ENCODE measurements at regions not wholly inside any gene's neighbourhood (a gene's known extent, or its start where the extent isn't known, plus 50 kb on each side); places are given as distances from the start of the nearest gene placed in this dataset.
A peak's percentile ranks its signal among the peaks of the same experiment; 100 is the strongest.
"Not testable (repeated sequence)": the region's sequence is repeated elsewhere in the genome, so short reads cannot be mapped to it uniquely, and the experiment has no call there.

DNA sequence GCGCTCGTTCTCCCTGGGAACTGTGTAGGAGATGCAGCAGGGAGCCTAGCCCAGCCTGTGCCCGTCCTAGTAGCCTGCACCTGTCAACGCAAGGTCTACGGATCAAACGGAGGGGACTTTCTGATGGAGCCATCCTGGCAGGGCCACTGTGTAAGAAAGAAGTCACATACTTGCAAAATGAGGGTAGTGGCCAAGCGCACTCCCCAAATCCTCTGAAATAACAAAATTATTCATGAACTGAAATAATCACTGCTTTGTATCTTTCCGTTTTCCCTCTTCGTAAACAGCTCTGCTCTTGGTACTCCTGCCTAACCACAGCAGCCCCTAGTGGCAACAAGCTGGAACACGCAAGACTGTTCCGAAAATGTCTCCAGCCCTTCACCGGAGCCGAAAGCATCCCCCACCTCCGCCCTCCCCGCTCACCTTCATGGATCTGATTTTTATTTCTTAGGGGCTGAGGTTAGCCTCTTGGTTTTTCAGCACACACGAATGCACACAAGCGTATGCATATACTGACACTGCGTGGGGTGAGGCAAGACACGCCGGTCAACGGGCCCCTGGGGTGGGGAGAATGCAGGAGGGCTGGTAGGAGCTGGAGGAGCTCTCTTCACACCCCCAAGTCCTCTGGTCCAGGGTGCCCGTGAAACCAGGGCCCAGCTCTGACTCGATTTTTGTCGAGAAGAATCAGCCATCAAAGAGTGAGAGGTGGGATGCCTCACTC is 100.8 kb downstream of the ABCC12 start:
- DNase-seq: peak; percentile 6 to 14

DNA sequence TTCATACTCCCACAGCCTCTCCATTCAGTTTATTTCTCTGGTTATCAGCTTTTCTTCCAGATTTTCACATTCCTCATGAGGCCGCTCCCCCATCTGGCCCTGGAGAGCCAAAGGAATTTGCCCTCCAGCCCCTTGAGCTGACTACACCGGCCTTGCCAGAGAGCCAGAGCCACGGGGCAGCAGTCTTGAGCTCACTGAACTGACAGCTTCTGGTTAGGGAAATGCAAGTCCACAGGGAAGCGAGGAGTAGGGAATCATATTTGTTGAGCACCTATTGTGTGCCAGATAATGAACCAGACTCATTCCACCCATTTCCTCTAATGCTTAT is 102.4 kb downstream of the ABCC12 start:
- no peak for DNase-seq

DNA sequence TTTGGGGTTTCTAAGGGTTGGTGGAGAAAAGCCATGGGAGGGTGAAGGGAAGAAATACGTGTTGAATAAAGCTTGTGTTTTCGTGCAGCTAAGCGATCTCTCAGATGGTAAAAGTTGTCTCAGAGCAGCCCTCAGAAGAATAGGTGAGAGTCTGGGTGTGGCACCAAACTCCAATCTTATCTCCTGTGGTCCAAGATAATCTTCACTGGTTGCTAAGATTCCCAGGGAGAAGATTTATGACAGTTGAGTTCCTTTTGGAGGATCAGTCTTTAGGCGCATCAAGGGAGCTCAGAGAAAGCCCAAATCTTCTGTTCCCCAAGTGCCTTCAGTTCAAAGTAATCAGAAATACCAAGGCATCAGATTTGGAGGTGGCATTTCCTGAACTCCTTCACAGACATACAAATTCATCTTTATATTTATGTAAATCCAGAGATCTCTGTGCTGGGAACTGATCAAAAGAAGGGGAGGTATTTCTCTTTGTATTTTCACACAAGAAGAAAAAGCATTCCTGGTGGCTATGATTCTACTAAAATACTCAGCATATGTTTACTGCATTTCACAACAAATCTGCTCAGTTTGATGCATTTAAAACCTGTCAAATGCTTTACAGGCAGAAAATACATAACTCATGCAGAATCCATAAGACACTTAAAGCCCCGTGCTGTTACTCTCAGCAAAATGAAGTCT is 102.9 kb downstream of the ABCC12 start:
- no peak for DNase-seq

DNA sequence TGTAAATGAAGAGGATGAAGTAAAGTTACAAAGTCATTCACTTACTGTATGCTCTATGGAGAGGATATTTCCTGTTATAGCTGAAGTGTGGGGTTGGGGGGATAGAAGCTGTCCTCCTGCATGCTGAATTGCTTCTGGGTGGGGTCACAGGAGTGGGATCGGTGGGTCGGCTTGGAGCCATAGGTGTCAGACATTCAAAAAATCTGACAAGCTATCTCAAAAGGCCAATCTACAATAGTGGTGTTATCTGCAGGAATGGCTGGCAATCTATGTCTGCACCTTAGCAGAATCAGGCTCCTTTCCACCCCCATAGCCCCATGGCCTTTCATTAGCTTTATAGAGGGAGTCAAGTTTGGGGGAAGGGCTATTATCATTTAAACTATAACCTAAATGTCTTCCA is 104.9 kb downstream of the ABCC12 start:
- DNase-seq: no peak

DNA sequence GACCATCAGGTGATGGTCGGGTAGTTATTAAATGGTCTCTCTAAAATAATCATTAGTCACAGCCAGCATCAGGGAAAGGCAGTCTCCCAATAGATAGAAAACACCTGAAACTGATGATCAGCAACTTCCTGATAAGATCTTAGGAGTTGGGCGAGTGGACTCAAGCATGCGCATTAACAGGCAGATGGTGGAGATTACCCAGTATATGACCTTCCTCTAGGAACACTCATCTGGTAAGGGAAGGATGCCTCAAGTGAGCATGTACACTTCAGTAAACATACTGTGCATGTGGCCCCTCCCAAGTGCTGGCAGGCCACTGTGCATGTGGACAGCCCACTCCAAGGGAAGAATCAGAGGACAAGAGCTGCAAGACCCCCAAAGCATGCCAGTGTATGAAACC is 105.9 kb downstream of the ABCC12 start:
- no peak for DNase-seq

DNA sequence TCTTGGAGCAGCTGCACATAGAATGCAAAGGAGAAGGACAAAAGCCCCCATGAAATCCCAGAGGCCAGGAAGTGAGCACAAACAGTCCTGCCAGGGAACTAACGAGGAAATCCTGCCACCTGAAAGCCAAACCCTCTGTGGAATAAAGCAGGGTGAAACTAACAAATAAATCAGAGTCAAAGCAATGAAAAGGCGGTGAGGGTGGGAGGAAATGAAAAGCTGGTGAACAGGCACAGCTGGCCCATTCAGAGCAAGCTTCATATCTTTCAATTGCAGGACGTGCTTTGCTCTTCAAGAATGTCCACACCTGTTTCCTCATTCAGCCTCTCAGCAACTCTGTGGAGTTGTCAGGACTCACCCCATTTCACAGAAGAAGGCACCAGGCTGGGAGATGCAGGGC is 108.1 kb downstream of the ABCC12 start:
- no peak for DNase-seq

DNA sequence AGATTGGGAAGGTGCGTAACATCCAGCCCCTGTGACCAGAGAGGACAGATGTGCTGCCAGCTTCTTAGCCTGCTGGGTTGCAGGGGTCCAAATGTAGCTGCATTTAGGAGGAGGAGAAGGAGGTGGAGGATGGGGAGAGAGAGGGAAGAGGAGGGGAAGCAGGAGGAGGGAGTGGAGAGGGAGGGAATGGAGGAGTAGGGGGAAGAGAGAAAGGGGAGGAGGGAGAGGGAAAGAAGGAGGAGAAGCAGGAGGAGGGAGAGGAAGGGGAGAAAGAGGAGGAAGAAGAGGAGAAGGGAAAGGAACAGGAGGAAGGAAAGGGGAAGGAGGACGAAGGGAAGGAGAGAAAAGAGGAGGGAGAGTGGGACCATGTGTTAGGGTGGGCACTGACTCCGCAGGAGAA is 108.6 kb downstream of the ABCC12 start:
- DNase-seq: no peak

DNA sequence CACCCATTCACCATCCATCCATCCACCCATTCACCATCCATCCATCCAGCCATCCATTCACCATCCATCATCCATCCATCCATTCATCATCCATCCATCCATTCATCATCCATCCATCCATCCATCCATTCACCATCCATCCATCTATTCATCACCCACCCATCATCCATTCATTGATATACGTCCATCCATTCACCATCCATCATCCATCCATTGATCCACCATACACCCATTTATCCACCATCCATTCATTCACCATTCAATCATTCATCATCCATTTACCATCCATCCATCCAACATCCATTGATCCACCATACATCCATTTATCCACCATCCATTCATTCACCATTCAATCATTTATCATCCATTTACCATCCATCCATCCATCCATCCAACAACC is 111.7 kb downstream of the ABCC12 start:
- DNase-seq: no peak

DNA sequence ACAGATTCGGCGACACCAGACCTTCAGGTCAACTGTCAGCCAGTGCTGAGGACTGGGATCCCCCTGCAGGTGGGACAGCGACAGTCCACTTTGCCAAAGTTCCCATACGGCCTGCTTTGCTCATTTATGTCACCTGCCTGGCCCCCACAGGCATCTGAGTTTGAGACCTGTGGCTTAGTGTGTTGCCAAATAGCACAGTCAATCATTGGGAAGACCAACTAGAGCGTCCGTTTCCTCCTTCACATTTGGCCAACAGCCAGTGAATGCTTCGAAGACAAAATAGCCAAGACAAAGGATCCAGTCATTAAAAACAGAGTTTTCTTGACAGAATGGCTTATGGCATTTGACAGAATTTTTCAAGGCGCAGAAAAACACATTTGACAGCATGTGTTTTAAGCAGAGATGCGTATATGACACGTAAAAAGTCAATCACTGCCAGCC is 113.8 kb downstream of the ABCC12 start:
- DNase-seq: no peak

DNA sequence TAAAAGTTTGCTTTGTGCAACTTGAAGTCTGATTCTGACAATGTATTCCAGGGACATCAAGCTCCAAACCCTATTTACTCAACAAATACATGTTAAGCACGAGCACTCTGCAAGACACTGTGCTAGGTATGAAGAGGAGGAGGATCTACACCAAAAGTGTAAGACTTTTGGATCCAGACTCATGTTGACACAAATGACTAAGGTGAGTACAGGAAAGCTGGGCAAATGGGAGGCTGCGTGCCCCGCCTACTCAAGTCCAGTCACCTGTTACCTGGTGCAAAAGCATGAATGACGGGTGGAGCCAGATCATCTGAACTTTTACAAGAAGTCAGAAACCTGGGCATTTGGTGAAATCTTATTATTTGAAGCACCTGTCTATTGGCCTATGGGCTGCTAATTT is 120.7 kb downstream of the ABCC12 start:
- no peak for DNase-seq

DNA sequence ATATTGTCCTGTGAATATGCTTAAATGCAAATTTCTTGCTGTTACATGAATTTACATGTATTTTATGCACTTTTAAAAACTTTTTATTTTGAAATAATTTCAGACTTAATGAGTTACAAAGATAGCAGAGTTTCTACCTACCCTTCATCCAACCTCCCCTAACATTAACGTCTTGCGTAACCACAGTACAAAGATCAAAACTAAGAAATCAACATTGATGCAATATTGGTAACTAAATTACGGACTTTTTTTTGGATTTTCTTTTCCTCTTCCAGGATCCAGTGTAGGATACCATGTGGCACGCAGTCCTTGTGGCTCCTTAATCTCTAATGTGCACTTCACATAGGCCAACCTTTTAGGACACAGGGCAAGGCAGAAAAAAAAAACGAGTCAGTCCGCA is 124.9 kb downstream of the ABCC12 start:
- no peak for DNase-seq

DNA sequence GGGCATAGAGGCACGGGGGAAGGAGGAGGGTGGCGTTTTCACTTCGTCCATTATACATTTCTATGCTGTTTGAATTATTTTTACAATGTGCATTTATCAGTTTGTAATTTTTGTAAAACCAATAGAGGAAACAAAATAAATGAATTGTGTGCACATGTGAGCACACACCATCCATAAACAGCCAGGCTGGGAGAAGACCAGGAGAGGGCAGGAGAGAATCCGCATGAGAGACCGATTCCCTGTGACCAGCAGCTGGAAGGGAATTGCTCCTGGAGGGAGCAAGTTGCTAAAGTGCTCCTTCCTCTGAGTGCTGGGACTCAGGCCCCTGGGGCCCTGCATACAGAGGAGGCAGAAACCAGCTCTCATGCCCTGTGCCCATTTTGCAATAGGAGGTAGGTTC is 126.0 kb downstream of the ABCC12 start:
- DNase-seq: no peak

DNA sequence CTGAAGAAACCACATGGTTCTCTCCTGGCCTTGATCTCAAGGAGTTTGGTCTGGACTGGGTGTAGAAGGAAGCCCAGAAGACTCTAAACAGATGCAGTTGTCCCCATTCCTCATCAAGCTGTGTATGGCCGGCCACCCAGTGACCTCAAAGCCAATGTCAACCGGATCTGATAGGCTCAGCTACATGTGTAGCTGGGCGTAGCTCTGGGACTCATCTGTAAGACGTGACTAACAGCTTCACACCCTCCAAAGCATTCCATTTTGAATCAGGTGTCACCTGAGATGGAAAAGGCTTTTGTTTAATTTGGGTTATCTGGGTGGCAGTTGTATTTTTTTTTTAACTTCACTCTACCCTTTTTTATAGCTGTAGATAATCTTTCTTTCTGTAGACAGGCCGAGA is 130.4 kb downstream of the ABCC12 start:
- no peak for DNase-seq

DNA sequence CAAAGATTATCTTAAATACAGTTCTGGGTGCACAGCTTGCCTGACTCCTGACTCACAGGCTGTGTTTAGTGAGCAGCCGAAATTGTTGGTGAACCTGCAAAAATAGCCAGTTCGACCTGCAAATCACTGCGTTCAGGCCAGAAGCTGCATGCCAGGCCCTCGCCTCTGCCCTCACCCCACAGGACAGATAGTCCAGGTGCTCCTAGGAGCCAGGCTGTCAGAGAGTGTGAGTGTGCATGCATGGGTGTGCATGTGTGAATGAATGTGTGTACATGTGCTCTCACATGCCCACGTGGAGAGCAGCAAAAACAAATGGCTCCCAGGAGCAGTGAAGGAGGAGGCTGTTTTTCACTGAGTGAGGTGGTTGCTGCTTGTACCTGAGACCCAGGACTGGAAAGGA is 131.8 kb downstream of the ABCC12 start:
- no peak for DNase-seq

DNA sequence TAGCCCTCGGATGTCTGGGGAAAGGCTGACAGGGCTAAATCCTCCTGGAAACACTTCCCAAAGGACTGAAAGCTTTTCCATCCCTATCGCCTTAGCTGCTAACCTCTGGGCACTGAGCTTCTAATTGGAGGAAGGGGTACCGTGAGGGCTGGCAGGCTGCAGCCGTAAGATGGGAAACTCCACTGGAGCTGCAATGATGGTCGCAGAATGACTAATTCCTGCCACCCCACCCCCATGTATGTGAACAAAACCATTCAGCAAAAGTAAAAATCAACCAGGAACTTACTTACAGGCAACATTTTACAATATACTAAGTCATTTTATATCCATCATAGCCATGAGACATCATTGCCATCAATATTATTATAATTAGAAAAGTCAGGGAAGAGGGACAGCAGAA is 133.3 kb downstream of the ABCC12 start:
- no peak for DNase-seq

DNA sequence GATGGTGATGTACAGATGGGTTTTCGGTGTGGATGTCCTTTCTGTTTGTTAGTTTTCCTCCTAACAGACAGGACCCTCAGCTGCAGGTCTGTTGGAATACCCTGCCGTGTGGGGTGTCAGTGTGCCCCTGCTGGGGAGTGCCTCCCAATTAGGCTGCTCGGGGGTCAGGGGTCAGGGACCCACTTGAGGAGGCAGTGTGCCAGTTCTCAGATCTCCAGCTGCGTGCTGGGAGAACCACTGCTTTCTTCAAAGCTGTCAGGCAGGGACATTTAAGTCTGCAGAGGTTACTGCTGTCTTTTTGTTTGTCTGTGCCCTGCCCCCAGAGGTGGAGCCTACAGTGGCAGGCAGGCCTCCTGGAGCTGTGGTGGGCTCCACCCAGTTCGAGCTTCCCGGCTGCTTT is 135.2 kb downstream of the ABCC12 start:
- DNase-seq: not testable (repeated sequence)

DNA sequence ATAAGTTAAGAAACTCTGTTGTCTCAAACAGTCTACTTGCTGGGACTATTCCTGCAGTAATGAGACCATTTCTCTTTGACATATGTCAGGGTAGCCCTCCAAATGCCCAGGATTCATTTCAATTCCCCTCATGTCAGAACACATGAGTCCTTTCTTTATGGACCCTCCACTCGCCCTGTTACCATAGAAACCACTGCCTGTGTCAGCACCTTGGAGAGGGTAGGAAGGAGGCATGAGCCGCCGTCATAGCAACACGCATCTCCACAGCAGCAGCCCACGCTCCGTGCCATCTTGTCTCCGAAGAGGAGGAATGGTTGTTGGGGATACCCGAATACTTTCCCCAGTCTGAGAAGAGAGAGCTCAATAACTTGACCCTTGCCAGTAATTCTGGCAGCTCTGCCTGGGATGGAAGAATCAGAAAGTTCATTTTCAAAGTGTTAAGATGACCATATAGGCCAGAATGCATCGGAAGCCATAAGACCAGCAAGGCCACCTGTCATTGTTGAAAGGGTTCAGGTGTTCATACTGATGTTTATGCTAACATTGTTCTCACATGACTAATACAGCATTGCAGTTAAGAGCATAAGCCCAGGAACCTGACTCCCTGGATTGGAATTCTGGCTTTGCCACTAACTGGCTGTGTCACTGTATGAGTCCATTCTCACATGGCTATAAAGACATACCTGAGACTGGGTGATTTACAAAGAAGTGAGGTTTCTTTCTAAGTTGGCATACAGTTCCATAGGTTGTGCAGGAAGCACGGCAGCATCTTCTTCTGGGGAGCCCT is 141.3 kb downstream of the ABCC12 start:
- DNase-seq: no peak

DNA sequence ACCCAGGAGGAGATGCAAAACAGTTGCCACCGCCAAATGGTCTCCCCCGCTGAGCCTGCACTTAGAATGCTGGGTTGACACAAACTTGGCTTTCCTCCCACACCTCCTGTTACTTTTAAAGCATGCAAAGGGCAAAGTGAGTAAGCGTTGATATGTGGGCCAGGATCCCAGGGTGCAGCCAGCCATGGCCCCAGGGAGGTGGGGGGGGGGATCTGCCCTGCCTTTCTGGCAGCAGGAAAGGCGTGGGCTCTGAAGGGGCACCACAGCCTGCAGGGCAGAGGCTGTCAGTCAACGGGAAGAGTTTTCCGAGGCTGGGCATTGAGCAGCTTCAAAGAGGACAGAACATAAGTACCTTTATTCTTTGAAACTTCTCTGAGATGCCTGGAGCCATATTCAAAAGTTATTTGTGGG is 142.3 kb downstream of the ABCC12 start:
- no peak for DNase-seq

DNA sequence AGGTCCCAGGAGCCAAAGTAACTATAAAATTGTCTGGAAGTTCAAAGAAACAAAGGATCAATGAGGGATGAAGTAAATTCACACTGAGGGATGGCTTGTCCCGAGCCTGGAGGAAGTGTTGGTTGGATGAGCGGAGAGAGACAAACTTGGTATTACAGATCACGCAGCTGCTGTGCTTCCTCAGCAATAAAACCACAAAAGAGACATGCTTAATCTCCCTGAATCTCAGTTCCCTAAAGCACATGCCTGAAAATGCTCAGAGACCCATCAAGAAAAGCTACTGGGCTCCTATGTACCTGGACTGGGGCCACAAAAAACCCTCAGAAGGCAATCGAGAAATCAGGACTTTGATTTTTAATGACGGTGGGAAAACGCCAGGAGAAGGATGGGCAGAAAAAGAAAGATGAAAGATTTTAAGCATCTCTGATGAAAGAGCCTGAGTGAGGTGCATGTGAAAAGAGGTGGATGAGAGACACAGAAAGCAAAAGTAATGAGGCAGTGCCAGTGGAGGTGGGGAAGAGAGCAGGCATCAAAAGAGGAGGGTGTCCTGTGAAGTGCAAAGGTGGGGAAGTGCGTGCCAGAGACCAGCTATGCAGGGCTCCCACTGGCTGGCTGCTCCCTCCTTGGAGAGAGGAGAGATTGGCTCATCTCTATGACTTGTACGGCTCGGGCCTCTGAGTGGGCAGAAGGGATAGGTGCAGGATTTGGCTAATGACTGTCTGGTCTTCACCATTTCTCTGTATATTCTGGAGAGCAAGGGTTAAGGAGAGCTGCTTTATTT is 143.7 kb downstream of the ABCC12 start:
- DNase-seq: no peak

DNA sequence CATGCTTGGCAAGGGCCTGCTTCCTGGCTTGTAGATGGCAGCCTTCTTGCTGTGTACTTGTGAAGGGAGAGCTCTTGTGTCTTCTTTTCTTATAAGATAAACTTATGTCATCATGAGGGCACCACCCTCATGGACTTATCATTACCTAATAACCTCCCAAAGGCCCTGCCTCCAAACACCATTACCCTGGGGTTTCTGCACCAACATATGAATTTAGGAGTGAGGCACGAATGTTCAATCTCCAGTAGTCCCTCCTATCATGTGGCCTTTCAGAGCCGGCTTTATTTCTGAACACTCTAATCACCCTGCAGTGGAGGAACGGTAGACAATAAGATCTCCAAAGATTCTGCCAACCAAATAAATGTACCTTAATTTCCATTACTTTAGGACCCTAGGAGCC is 144.3 kb downstream of the ABCC12 start:
- DNase-seq: no peak

DNA sequence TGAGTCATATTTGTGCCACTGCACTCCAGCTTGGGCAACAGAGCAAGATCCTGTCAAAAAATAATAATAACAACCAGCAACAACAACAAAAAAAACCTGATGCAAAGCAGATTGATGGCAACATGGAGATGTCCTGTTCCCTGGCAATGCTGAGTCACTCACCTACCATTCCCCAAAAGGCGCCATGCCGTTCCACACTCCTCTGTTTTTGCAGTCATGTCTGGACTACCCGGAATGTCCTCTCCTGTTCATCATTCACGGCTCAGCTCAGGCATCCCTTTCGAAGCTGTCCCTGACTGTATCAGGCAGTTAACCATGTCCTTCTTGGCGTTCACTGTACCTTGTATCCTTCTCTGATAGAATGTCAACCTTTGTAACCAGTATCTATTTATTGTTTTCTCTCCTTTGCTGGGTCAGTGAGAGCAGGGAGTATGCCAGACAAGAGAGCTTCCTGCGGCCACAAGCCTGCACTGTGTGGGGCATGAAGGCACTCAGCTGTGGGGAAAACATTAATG is 147.7 kb downstream of the ABCC12 start:
- no peak for DNase-seq

DNA sequence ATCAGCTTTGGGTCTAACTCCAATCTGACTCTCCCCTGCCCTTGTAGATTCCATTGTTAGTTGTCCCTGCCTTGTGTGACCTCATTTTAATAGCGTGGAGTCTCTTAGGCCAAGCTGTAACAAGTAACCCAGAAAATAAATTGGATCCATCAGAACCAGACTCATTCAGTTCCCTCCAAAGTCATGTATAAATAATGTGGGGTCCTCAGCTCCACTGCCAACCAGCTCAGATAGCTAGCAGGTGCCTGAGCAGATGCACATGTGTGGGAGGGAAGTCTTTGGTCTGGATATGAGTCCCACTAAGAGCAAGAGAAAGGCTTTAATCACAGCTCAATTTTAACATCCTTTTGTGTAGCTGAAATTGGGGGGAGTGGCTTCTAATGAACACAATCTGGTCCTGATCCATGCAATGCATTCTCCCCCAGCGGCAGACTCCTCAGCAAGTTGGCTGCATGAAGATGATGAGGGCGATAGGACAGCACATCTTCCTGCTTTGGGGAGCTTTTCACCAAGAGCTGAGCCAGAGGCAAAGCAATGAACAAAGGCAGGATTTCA is 151.6 kb downstream of the ABCC12 start:
- no peak for DNase-seq
